ENCODE measurements at regions not wholly inside any gene's neighbourhood (a gene's known extent, or its start where the extent isn't known, plus 50 kb on each side); places are given as distances from the start of the nearest gene placed in this dataset.

GRCh38 chr2:71879509-71880184 lies 268.0 kb downstream of the CYP26B1 start:
- no peak for TF ChIP-seq CTCF (IDR thresholded peaks at IDR 0.05)
- no peak for TF ChIP-seq POLR2A (IDR thresholded peaks at IDR 0.05)
